GM18526 (cell line): ENCODE measurements at regions not wholly inside any gene's neighbourhood (a gene's known extent, or its start where the extent isn't known, plus 50 kb on each side); places are given as distances from the start of the nearest gene placed in this dataset.

Experiments
- POLR2A ChIP-seq: IDR thresholded peaks from 3 replicates; pipeline ENCODE4 v1.6.1; 2011; ENCODE audit not compliant: insufficient read length; ENCODE audit errors: extremely low read depth

- no peak for TF ChIP-seq POLR2A
These were observed 297.8 kb downstream of the ADGRD1 start for GRCh38 chr12:131251336-131252101.

GRCh38 chr12:131253376-131254026, 299.8 kb downstream of the ADGRD1 start:
- no peak for TF ChIP-seq POLR2A

GRCh38 chr12:131254374-131254773, 300.7 kb downstream of the ADGRD1 start:
- no peak for TF ChIP-seq POLR2A

- TF ChIP-seq POLR2A, result no peak
These were observed 304.7 kb downstream of the ADGRD1 start for GRCh38 chr12:131258398-131258797.

- no peak for TF ChIP-seq POLR2A
These were observed 306.7 kb downstream of the ADGRD1 start for GRCh38 chr12:131260251-131260905.

GRCh38 chr12:131260954-131261353, 307.2 kb downstream of the ADGRD1 start:
- no peak for TF ChIP-seq POLR2A

GRCh38 chr12:131261906-131262305, 308.2 kb downstream of the ADGRD1 start:
- TF ChIP-seq POLR2A, result no peak

GRCh38 chr12:131263626-131264025, 309.9 kb downstream of the ADGRD1 start:
- no peak for TF ChIP-seq POLR2A

GRCh38 chr12:131264635-131265034, 310.9 kb downstream of the ADGRD1 start:
- TF ChIP-seq POLR2A, result no peak

GRCh38 chr12:131266591-131267467, 313.1 kb downstream of the ADGRD1 start:
- no peak for TF ChIP-seq POLR2A

- no peak for TF ChIP-seq POLR2A
These were observed 313.9 kb downstream of the ADGRD1 start for GRCh38 chr12:131267576-131267975.

GRCh38 chr12:131269551-131269950, 315.8 kb downstream of the ADGRD1 start:
- TF ChIP-seq POLR2A, result no peak

GRCh38 chr12:131271724-131272123, 318.0 kb downstream of the ADGRD1 start:
- TF ChIP-seq POLR2A, result no peak

GRCh38 chr12:131273291-131273845, 319.7 kb downstream of the ADGRD1 start:
- TF ChIP-seq POLR2A, result no peak

GRCh38 chr12:131274061-131274460, 320.4 kb downstream of the ADGRD1 start:
- no peak for TF ChIP-seq POLR2A

GRCh38 chr12:131274906-131275305, 321.2 kb downstream of the ADGRD1 start:
- no peak for TF ChIP-seq POLR2A
